ENCODE measurements at regions not wholly inside any gene's neighbourhood (a gene's known extent, or its start where the extent isn't known, plus 50 kb on each side); places are given as distances from the start of the nearest gene placed in this dataset.
"Not testable (repeated sequence)": the region's sequence is repeated elsewhere in the genome, so short reads cannot be mapped to it uniquely, and the experiment has no call there.

GRCh38 chr6:165843121-165843520, 180.1 kb upstream of the PDE10A start:
- DNase-seq, result no peak

GRCh38 chr6:165842281-165842936, 179.4 kb upstream of the PDE10A start:
- no peak for DNase-seq

- no peak for DNase-seq
These were observed 178.1 kb upstream of the PDE10A start for GRCh38 chr6:165841153-165841558.

GRCh38 chr6:165837948-165838745, 175.1 kb upstream of the PDE10A start:
- DNase-seq, result no peak

GRCh38 chr6:165836648-165837047, 173.6 kb upstream of the PDE10A start:
- DNase-seq, result not testable (repeated sequence)

GRCh38 chr6:165835410-165835851, 172.4 kb upstream of the PDE10A start:
- no peak for DNase-seq

GRCh38 chr6:165834613-165835259, 171.7 kb upstream of the PDE10A start:
- DNase-seq, result no peak

GRCh38 chr6:165833355-165833754, 170.3 kb upstream of the PDE10A start:
- DNase-seq, result no peak

DNA sequence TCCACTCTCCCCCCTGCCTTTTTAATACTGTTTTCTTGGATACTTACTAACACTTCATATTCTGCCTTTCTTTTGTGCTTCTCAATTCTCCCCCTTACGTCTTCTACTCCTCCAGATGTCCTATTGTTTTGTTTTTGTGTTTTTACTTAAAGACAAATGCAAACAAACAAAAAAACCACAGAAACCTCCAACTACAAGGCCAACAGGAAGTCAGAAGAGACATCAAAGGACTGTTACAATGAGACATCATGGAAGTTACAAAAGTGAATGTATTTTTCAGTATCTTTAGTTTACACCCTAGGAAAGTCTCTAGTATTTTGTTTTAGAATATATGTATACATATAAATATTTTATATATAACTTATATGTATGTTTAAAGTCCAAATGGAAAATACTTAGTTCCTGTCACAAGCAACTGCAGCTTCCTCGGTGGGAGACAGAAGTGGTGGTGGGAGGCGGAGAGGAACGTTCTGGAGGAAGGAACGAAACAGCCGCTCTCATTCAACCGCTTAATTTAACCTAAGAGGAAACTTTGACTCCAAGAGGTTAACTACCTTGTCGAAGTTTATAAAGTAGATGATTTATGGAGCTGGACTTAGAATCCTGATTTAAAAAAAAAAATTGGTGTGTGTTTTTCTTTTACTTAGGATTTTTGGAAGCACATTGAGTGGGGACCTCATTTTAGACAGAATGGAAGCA, 168.9 kb upstream of the PDE10A start:
- no peak for DNase-seq

- no peak for DNase-seq
These were observed 167.7 kb upstream of the PDE10A start for GRCh38 chr6:165830761-165831160.

- DNase-seq, result no peak
These were observed 166.3 kb upstream of the PDE10A start for GRCh38 chr6:165829376-165829775.

DNA sequence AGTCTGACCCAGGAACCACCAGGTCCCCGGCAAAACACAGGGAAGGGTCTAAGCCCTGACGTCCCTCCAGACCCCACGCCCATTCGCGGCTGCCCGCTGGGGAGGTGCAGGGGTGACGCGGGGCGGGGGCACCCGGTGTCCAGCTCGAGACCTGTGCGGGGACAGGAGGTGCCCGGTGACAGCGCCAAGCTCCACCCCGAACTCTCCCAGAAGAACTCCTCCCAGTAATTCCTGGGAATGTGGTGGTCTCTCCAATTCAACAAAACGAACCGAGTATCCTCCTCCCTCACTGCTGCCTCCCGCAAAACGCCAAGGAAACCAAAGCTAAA, 164.1 kb upstream of the PDE10A start:
- DNase-seq, result no peak

GRCh38 chr6:165826487-165827189, 163.6 kb upstream of the PDE10A start:
- DNase-seq, result no peak

DNA sequence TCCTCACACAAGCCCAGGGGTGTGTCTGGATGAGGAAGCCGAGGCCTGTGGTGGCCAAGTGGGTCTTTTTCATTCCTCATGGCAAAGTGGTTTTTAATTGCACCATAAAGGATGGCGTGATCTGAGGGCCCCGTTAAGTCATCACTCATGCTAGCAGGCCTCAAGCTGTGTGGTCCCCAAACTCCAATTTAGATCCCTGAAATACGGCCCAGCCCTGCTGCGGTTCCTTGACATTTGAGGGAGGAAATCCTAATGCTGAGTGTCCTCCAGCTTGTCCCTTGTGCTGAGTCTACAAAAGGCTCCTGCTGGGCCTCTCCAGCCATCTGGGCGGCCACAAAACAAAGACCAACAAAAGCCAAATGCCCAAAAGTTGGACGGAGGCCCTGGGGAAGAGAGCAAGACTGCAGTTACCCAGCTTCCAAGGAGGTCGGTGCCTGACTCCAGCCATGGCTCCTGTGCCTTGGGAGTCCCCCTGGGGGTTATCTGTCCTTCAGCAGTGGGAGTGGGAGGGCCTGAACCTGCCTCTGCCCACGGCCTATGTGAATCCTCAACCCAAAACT, 162.3 kb upstream of the PDE10A start:
- DNase-seq, result no peak

DNA sequence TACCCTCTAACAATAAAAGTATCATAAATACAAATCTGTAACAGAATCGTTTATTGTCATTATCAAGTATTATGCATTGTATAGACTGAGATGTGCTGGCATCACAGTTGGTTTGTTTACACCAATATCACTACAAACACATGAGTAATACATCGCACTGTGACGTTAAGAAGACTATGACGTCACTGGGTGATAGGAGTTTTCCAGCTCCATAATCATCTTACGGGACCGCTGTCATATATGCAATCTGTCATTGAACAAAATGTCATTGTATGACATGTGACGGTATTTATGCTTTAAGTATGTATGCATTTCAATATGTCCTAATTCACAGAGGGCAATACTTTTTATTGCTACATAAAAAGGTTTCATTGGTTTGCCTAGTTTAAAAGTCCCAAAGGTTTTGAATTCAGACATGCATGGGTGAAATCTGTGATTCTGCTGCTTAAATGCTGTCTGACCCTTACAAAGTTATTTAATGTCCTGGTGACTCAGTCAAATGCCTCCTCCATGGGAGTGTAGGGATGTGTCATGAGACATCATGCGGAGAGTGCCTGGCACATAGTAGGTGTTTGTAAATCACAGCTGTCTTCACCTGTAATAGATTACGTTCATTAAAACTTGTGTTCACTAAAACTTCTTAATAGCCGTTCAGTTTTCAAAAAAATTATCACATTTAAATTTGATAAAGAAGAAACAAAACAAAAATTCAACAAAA, 160.7 kb upstream of the PDE10A start:
- DNase-seq, result no peak

DNA sequence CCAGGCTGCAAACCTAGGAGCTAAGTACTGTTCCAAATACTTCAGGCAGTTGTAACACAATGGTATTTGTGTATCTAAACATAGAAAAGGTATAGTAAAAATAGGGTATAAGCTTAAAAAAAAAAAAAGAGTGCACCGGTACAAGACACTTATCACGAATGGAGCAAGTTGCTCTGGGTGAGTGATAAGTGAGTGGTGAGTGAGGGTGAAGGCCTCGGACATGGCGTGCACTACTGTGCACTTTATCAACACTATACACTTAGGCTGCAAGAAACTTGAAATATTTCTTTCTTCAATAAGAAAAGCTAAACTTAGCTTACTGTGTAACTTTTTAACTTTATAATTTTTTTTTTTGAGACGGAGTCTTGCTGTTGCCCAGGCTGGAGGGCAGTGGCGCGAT, 159.5 kb upstream of the PDE10A start:
- no peak for DNase-seq

- no peak for DNase-seq
These were observed 158.7 kb upstream of the PDE10A start for GRCh38 chr6:165821754-165822153.

DNA sequence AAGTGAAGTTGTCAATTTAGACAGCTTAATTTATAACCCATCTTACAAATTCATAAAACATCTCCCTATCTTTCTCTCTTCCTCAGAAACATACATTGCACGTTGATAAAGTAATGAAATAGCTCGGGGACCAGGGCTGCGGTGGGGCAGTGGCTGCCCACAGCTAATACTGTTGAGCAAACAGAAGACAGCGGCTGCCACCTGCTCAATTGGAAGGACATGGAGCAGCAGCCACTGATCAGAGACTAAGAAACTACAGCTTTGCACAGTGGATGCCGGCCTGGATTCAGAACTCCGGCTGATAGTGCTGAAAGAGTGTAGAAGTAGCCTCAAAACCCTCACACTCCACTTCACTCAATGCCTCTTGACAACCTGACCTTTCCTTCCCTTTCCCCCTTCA, 157.9 kb upstream of the PDE10A start:
- DNase-seq, result no peak

DNA sequence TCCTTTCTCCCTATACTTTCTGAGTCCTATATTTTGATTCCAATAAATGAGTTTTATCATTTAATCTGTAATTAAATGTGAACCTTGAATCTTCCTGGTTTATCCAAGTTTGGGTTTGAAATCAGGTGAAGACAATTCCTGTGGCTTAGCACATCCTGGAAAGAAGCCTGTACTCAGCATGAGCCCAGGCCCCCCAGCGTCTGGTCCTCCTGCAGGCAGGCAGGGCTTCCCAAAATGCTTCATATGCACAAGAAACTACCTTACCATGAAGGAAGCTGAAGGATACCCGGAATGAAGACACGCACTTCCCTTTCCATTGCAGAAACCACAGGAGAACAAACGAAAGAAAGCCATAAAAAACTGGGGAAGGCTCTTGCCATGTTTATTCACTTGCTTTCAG, 157.4 kb upstream of the PDE10A start:
- DNase-seq, result no peak

DNA sequence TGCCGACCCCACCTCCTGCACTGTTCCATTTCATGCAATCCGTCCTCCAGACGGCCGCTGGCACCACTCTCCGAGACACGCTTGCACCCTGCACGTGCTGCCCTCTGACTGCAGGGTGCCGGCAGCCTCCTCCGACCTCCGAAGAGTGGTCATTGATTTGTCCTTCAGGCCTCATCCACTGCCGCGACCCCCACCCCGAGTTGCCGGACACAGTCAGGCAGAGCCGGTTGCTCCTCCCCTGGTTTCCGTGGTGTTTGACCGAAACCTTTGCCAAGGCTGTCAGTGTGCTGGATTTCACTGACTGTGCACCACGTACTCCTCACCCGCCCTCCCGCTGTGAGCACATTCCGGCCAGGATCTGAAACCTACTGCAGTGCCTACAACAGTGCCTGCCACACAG, 156.4 kb upstream of the PDE10A start:
- DNase-seq, result no peak

GRCh38 chr6:165818200-165818599, 155.2 kb upstream of the PDE10A start:
- no peak for DNase-seq

- no peak for DNase-seq
These were observed 154.7 kb upstream of the PDE10A start for GRCh38 chr6:165817771-165818170.

All from GF-D8 (cell line).